PFSK-1 (cell line): ENCODE measurements at regions not wholly inside any gene's neighbourhood (a gene's known extent, or its start where the extent isn't known, plus 50 kb on each side); places are given as distances from the start of the nearest gene placed in this dataset.

ENCODE experiments used
- POLR2AphosphoS5 ChIP-seq: IDR thresholded peaks from 2 replicates; pipeline ENCODE4 v1.6.1; 2012; ENCODE audit warnings: low read depth, mild to moderate bottlenecking, control low read depth, low read length, moderate library complexity
- TAF1 ChIP-seq: IDR thresholded peaks from 2 replicates; pipeline ENCODE4 v1.6.1; 2012; ENCODE audit warnings: low read length, control low read depth, borderline replicate concordance; ENCODE audit not compliant: insufficient read depth

DNA sequence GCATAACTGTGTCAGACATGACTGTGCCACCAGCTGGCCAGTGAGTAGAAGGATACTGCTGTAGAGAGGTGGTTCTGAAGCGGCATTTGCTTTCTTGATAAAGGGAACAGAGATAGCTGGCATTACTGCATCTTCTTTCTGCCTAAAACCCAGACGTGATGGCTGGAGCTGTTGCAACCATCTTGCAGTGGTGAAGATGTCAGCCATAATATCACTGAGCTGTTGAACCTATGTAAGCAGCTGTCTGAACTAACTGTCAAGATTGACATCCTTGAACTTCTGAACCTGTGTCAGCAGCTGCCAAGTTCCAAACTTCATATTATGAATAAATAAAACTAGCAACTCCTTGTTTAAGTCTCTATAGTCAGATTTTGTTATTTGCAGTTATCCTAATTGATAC lies 88.9 kb upstream of the LNX1 start:
- TF ChIP-seq TAF1, result no peak
- TF ChIP-seq POLR2AphosphoS5, result no peak
